GM21367 (cell line): ENCODE measurements at regions not wholly inside any gene's neighbourhood (a gene's known extent, or its start where the extent isn't known, plus 50 kb on each side); places are given as distances from the start of the nearest gene placed in this dataset.

ENCODE experiments used
- ATAC-seq: cut with Tn5 transposase; IDR thresholded peaks from one replicate; pipeline ENCODE4 v1.9.1; 2021; ENCODE audit not compliant: unreplicated experiment

DNA sequence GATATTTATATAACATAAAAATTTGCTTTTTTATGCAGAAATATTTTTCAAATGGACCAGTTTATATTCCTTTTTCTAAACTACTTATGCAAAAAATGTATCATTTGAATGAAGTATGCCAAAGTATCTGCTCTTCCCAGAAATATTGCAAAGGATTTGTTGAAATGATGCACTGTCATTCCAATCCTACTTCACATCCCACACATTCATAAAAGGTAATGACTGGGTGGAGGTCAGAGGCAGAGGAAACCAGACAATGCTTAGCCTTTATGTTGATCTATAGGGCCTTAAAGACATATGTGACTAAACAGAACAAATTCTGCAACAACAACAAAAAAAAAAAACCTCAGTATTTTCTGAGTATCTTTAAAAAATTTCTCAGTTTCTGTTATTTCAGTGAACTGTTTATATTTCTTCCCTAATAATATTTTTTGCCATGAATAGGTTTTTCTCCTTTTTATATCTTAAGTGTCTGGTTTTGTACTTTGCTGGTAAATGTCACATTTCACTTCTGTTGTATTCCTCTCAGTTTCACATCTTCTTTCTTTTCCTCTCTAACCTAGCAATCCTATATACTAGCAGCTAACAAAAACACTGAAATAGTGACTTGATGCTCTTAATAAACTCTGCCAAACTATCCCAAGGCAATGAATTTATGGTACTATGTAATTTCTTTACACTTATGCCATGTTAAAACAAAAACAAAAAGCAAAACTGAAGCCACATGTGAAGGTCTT lies 374.1 kb downstream of the BCKDHB start:
- ATAC-seq = no peak

DNA sequence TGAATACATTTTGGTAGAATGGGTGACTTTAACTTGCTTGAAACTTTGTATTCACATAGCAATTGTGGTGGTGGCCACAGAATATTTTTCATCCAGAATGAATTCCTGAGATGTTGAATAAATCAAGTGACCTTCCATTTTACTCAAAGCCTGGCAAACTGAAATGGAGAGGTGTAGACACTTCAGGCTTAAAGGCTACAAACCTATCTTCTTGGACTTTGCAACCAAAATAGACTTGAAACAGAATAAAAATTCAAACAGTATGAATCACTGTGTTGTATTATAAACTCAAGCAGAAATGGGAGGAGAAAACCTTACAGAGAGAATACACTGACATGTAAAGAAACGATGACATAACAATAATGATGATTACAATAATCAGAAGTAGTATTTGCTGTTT lies 371.6 kb downstream of the BCKDHB start:
- no peak for ATAC-seq

DNA sequence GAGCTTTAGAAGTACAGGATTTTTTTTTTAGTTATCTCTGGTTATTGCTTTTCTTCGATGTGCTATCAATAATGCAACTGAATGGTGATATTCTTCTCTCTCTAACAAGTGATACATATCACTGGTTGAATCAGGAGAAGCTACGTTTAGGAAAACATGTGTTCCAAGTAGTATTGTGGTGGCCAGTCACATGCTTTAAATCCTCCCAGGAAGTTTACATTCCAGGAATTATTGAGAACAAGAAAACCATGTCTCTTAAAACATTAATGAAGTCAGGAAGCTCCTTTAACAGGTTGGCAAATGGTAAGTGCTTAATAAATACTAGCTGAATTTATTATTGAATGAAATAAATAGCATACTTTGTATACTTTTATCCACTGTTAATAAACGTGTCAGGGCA lies 371.1 kb downstream of the BCKDHB start:
- no peak for ATAC-seq

DNA sequence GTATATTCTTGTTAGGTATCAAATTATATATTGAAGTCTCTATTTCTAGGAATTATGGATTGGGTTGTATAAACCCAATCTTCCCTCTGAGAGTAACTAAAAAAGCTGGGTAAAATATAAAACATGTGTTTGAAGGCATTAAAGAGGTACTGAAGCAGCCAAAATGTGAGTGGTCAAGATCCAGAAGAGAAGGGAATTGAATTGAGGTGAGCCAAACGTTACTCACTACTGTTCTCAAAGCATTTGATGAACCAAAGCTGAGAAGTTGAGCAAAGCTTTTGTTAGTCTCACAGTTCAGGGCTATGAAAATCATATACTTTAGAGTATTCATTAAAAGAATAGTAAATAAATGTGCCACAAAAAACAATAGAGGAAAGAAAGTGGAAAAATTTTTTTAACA lies 365.8 kb downstream of the BCKDHB start:
- ATAC-seq = no peak

DNA sequence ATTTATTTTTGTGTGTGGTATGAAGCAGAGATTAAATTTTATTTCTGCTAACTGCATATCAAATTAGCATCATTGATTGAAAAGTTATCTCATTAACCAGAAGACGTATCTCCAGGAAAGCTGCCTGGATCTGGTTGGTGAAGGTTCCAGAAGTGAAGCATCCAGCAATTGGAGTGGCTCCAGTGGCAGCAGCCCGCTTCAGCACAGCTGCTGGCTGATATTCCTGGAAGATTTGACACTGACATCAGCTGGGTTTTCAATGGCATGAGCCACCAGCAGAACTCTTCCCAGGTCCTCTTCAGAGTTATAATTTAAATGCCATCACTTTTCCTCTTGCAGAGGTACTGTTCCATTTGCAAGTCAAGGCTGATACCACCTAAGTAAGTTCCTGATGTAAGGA lies 363.5 kb downstream of the BCKDHB start:
- ATAC-seq = no peak

DNA sequence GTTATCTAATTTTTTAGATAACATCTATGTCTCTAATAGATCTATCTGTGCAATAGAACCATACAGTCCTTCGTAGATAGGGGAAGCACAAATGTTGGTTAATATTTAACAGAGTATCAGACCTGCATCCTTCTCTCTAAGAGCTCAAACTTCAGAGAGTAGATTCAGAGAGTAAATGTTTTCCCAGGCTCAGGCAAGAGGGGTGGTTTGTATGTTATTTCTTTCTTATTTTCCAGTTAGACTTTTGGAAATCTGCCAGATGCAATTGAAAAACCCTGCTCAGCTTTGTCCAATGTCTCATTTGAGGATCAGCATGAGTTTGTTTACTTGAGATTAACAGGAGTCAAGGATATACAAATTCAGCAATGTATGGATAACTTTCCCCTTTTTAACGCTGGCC lies 361.9 kb downstream of the BCKDHB start:
- no peak for ATAC-seq

DNA sequence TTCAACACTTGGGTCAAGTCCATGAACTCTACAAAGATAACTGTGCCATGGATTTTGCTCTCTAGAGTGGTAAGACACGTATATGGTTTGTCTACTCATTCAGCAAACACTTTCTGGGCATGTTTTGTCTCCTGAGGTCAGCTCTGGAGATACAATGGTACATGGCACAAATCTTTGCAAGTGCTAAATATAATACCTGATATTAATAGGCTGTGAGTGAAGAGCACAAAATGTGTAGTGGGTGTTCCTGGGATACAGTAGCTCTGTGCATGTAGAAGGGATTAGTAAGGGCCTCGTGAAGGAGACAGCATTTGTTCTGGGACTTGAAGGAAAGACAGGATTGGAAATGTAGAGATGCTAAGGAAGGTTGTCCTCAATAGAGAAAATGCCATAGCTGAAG lies 360.9 kb downstream of the BCKDHB start:
- ATAC-seq = no peak

DNA sequence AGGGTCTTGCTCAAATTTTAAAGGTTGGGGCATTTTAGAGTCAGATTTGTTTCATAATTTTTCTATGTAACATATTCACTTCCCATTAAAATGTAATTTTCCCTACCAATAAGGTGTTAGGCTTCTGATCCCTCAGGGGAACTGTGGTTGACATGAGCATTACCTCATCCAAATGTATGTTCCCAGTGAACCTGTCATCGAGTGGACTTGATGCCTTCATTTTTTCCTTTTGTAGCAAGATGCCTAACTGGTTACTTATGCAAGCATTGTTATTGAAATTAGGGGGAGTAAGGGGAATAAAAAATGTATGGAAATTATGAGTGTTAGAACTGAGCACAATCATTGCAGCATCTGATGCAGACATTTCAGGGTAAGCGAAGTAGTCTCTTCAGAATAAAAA lies 360.5 kb downstream of the BCKDHB start:
- no peak for ATAC-seq

DNA sequence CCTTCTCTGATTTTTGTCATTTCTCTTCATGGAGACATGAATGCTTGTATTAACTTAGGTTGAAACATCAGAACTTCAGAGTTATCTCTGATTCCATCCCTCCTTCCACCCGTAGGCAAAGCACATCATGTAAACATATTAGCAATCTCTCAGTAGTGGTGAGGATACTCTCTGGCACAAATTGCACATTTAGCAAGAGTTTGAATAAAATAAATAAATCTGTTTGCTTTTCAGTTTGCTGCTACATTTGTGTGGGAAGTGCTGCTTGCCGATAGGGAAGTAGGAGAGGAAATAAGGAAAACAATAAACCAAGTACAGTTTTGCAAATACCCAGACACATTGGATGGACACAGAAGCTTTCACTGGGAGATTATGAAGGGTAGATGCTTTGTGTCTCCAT lies 359.0 kb downstream of the BCKDHB start:
- ATAC-seq = no peak

DNA sequence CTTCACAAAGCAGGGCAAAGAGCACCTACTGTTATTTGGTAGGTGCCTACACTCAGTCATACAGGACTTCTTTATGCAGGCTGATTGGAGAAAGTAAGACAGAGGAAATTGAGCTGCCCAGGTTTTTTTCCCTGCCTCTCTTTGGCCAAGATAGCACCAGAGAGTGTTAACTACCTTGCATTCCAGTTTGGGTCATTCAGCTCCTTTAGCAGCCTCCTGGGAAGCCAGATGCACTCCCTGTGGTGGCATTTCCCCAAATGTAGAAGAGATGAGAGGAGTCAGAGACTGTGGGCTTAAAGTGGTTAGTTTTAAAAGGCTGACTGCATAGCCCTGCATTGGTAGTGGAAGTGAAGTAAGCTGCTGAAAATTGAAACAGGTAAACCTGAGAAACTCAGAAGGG lies 358.4 kb downstream of the BCKDHB start:
- ATAC-seq = no peak

DNA sequence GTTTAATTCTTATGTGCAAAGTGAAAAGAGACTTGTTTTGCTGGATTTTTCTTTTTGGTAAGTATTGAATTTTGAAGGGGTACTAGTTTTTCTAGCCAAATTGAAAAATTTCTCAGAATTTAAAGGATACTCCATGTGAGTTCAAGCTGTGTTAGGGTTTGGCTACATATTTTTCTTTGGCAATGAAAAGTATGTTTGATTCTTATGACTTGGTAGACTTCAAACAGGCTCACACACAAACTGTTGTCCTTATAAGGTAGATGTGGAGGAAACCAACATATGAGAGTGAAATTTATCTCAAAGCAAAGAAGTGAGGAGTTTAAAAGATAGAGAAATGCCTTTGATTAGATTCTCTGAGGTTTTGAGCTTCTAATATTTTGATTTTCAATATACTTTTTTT lies 356.7 kb downstream of the BCKDHB start:
- ATAC-seq = no peak

DNA sequence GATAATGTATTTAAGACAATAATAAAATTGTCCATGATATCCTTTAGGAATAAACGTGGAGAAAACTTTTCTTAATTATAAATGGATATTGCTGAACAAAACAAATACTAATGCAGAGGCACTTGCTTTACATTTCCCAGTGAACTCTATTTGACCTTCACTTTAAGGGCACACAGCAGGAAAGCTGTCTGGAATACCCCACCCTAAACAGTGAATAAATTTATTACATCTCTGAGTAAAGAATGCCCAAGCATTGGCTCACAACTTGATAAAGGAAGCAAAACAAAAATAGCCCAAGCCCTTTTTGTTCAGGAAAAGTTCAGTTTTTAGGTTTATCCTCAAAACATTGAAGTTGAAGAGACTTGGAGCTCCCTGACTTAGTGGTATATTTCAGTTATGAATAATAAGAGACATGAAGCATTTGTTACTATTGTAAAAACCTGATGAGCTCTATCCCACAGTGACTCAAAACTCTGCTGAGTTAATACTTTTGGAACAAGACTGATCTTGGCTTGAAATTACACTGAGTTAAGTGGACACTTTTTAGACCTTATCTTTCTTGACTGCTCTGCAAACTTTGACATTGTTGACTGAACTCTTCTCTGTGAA lies 353.9 kb downstream of the BCKDHB start:
- ATAC-seq = no peak

DNA sequence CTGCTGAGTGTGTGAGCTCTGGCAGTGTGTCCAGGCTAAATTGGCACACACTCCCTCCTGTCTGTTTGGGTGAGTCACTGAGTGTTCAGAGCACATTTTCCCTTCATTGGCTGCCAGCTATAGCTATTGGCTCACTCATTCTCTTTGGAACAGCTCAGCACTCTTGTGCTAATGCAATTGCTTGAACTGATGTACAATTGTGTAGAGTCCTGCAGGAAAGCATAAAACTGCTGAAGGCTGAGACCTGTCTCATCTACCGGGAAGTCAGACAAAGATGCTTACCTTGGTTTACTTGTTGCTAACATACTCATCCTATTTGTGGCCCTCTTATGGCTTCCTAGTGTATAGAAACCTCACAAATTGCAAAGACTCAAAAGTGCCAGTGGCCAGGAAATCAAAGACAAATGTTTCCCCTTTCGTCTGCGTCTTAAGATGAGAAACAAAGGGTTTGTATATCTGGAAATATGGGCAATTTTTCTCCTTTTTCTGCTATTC lies 351.0 kb downstream of the BCKDHB start:
- ATAC-seq = no peak

DNA sequence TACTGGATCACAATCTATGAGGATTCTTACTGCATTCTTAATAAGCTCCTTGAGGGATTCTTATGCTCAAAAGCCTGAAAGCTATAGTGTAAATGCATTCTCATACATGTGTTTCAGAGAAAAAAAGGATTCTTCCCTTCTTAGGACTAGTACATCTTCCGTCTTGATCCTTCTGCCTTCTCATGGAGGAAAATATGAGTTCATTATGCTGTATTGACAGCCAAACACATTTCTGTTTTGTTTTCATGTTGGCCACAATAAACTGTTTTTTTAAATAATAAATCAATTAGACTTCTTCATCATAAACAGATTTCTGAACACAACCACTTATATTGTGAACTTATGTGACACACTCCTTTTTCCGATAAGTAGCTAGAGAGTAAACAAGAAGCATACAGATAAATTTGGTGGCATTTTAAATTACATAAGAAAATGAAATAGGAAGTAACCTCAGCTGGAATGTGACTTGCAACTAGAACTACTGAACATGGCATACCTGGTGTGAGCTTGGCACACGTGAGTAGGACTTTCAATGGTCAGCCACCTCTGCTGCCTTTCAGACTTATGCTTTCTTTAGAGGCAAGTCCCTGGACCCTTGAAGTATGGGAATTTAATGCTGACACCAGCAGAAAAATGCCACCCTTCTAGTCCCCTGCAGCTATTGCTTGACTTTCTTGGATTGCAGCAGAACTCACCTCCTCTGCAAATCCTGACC lies 350.4 kb downstream of the BCKDHB start:
- no peak for ATAC-seq

DNA sequence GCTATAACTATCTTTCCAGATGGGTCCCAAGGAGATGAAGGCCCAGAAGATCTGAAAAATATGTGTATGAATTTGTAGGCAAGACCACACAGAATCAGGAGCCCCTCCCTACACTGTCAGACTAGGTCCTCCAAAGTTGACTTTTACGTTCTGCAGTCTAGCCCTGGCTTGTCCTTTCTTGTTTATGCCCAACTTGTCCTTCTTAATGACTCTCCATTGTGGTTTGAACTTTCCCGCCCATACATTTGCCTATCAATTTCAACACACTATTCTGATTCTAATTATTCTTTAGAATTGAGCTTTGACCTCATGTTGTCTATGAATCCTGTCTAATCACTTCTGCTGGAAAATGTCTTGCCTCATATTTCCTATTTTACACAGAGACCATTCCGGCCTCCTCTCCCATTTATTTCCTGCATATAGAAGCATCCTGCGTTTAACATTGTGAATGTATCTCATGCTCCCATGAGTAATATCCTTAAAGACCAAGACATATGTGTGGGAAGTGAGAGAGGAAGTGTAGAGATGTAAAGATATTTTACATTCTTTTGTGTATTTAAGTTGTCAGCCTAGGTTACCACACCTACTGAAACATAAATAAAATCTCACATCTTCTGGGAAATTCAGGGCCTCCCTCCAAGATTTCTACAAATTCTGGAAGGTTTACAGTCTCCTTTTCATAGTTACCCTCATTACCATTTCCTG lies 348.3 kb downstream of the BCKDHB start:
- ATAC-seq = no peak

DNA sequence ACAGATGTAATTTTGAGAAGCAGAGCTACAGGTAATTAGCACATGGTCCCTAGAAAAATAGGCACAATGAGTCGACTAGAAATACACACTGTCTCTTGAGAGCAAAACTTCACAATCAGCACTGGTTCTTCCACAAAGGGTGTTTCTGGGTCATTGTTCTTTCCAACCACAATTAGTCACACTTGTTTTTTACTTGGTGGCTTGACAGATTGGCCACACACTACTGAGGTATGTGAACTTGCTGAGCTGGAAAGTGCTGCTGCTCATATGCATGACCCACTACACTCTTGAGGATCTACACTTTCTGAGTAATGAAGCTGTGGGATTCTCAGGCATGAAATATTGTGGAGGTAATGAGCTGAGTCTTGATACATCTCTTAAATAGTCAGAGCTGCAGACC lies 347.7 kb downstream of the BCKDHB start:
- peak; percentile 62 for ATAC-seq

DNA sequence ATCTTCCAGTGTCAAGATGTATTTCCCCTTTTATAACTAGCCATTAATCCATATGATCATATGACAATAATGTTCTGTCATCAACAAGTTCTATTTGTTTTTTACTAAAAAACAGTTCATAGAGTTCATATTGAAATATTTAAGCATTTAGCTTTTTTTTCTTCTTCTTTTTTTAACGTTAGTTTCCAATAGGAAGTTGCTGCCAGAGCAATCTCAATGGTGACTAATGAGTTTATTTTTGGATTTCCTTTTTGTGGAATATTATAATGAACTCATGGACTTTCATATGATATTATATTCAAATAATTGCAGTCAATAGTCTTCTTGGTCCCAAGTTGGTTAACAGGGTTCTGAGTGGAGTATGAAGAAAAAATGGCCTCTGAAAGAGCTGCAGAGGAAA lies 343.3 kb downstream of the BCKDHB start:
- ATAC-seq = no peak

DNA sequence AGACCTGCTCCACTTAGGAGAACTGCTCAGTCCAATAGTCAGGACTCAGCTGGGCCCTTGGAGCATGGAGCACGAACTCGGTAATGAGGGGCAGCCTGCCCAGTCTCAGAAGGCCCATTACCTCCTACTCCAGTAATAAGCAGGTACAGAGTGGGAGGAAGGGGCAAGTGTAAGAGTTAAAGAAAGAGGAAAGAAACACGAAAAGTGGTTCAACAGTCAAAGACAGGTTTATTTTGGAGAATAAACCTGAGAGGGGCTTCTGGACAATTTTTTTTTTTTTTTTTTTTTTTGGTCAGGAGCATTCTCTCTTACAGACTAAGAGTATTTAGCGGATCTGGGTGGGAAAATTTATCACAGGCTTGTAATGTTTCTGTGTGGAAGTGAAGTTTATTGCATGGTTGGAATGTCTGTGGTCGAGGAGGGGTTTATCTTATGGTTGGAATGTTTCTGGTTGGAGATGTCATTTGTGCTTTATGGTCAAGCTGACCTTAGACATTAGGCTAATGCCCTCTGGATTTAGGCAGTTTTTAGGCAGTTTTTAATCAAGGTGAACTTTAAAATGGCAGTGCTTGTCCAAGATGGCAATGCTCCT lies 340.1 kb downstream of the BCKDHB start:
- ATAC-seq = no peak

DNA sequence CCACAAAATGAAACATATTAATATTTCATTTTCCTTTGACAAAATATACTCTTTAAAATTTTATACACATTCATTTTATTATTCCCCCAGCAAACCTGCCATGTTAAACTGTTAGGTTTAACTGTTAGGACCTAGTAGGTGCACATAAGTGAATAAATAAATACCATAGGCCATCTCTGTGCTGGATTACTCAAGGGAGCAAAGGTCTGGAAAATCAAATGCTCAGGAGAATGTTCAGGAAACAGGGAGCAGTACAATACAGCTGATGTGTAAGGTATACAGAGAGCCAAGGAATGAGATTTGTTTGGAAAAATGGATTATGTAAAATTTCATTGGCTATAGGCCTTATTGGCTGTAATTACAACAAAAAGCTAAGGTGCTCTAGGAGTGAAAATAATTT lies 339.3 kb downstream of the BCKDHB start:
- no peak for ATAC-seq

DNA sequence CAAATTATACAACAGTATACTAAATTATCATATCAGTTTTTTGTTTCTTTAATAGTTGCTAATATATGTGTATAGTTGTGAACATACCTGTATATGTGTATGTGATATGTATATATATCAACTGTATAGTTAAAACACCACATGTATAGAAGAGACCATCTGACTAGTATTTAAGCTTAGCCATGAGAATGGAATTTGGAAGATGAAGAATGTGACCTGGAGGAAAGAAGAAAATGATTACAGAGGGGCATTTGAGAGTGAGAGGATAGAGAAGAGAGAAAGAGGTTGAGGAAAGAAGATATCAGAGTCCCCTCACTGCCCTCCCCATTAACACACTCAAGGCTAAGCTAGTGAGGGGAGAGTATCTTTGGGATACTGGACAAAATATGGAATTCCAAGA lies 335.9 kb downstream of the BCKDHB start:
- ATAC-seq = no peak

DNA sequence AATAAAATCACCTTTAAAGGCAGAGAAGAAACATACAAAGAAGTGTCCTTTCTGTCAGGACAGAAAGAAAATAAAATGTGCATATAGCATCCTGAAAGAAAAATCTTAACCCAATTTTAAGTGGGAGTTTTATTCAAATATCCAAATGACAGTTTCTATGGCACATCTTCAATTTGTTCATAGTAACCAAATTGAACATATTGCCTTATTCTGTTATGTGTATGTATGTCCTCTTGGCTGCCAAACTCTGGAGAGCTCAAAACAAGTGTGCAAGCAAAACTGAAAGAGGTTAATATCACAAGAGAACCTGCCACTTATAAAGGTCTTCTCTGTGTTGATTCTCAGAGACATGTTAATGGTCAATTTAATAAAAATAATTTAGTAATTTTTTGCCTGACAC lies 334.7 kb downstream of the BCKDHB start:
- ATAC-seq = no peak
